Esophagus (tissue), 2 donors: ENCODE measurements at regions not wholly inside any gene's neighbourhood (a gene's known extent, or its start where the extent isn't known, plus 50 kb on each side); places are given as distances from the start of the nearest gene placed in this dataset.

Experiments
- H3K27ac ChIP-seq, 2 donors: one replicate each; pipeline ENCODE4 v1.5.1; 2013; ENCODE audit warnings: low read depth in 2 of 2, mild to moderate bottlenecking in 2 of 2, inconsistent platforms in 1 of 2, low read length in 1 of 2, moderate library complexity in 1 of 2
- H3K27me3 ChIP-seq, 2 donors: one replicate each; pipeline ENCODE4 v1.6.1; 2013; ENCODE audit warnings: low read length in 2 of 2, control low read depth in 1 of 2, mild to moderate bottlenecking in 1 of 2; ENCODE audit not compliant: insufficient read depth in 2 of 2, control insufficient read depth in 1 of 2
- H3K36me3 ChIP-seq, 2 donors: one replicate each; pipeline ENCODE4 v1.6.1; 2013; ENCODE audit warnings: low read length in 1 of 2; ENCODE audit not compliant: control insufficient read depth in 2 of 2, insufficient read depth in 2 of 2
- H3K4me1 ChIP-seq, 2 donors: one replicate each; pipeline ENCODE4 v1.6.1; 2013; ENCODE audit warnings: low read length in 1 of 2; ENCODE audit not compliant: control insufficient read depth in 2 of 2, insufficient read depth in 2 of 2
- H3K4me3 ChIP-seq, 2 donors: one replicate each; pipeline ENCODE4 v1.5.1; 2013; ENCODE audit warnings: low read length in 2 of 2, mild to moderate bottlenecking in 2 of 2, low read depth in 1 of 2, moderate library complexity in 1 of 2
- H3K9me3 ChIP-seq, 2 donors: one replicate each; pipeline ENCODE4 v1.6.1; 2013; ENCODE audit warnings: mild to moderate bottlenecking in 2 of 2, low read depth in 1 of 2, low read length in 1 of 2, moderate library complexity in 1 of 2; ENCODE audit not compliant: control insufficient read depth in 2 of 2, insufficient read depth in 1 of 2
- WGBS, 2 donors: extraction: QIAGEN DNeasy Blood & Tissue Kit; methylation state at CpG; one replicate each; pipeline ENCODE4 v1.1.7; 2013; 5-methylcytosine and 5-hydroxymethylcytosine counted together
- donor health status: healthy with polysubstance abuse.
- donor health status: Bipolar disorder and iron deficiency.

DNA sequence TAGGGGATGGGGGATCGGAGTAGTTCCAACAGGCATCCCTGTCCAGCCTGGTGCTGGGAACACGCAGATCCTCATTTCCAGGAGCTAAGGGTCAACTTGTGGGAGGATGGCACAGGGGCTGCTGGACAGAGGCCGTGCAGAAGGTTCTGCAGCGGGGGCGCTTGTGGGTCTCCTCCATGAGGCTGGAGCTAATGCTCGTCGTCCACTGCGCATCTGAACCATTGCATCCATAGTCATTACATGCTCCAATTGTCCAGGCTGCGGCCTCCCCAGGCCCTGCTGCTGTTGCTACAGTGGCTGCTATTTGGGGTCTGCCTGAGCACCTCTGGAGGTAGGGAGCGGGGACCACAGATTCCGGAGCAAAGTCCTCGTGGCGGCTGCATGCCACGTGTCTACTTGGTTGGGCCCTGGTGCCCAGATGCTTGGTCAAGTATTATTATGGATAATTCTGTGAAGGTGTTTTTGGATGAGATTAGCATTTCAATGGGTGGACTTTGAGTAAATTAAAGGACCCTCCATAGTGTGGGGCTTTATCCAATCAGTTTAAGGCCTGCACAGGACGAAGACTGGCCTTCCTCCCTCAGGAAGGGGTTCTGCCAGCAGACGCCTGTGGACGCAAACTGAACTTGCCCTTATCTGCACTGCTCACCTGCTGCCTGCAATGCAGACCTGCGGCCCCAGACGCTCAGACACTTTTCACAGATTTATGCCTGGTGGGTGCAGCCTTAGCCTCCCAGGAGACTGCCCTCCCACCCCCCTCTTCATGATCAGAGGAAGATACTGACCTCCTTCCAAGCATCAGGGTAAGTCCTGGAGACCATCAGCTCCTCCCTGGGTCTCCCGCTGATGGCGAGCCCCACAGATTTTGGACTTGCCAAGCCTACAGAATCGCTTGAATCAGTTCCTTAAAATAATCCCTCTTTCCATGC is 127.5 kb upstream of the IRX4 start:
- WGBS, 2 donors, result 85 to 91% methylated on average over 22 of the region's 22 CpGs
- Histone ChIP-seq H3K4me3 (no peak overlapping the region), H3K27ac (no peak overlapping the region), H3K36me3 (no peaks in the 10 kb centered on the region), H3K9me3 (peaks cover 0 to 3% of the 10 kb centered on the region in 2 donors), H3K27me3 (no peaks in the 10 kb centered on the region), H3K4me1 (peaks cover 3 to 6% of the 10 kb centered on the region in 2 donors)

DNA sequence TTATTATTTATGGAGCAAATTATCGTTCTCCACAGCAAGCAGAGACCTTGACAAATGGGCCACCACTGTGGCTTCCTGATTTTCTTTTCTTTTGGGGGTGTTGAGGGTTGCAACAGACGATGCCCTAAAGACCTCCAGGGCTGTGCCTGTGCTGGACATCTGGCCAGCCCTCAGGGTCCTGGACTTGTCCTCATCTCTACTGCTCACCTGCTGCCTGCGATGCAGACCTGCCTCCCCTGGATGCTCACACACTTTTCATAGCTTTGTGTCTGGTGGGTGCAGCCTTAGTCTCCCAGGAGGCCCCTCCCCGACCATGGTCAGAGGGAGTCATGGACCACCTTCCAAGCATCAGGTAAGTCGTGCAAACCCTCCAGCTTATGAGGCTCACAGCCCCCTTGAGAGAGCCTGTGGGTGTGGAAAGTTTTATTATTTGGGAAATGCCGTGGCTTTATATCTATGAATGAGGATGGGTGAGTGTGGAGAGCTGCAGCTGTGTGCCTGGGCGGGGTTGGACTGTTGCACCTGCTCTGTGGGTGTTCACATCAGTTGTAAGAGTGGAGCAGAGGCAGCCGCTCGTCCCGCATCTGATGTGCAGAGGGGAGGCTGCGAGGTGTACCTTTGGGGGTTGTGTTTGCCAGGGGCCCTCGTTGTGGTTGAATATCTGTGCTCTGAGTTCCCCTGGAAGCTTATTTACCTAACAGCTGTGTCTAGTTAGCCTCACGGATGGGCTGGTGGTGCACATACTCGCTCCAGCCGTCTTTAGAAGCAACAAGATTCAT is 126.3 kb upstream of the IRX4 start:
- H3K27me3 ChIP-seq, result no peaks in the 10 kb centered on the region
- H3K27ac ChIP-seq, result no peak overlapping the region
- H3K4me3 ChIP-seq, result no peak overlapping the region
- peaks cover 0 to 3% of the 10 kb centered on the region in 2 donors for H3K9me3 ChIP-seq
- H3K36me3 ChIP-seq, result no peaks in the 10 kb centered on the region
- WGBS, 2 donors, result 71 to 74% methylated on average over 15 of the region's 15 CpGs
- H3K4me1 ChIP-seq, result peaks cover 3 to 6% of the 10 kb centered on the region in 2 donors

DNA sequence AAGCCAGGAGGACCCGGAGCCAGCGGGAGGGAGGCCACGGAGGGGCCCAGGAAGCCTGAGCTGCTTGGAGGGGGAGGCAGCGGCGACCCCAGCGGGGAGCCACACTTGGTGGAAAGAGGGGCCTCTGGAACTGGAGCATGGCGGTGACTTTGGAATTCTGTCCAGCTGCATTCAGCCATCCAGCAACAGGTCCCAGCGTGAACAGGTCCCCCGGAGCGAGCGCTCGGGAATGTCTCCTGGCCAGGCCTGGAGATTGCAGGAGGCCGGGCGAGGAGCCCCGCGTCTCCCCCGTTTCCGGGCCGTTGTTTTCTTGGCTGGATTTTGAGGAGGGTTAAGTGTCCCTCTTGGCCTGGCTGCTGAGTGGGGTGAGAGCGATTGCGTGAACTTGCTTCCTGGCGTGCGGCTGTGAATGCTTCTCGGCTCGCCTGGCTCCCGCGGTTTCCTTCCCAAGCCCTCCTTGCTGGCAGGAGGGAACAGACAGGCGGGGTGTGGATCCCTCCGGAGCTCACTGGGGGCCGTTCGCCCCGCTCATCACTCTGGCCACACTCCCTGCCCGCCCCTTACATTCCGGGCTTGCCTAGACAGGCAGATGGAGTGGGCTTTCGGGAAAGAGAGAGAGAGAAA is 125.3 kb upstream of the IRX4 start:
- H3K27ac ChIP-seq, result no peak overlapping the region

DNA sequence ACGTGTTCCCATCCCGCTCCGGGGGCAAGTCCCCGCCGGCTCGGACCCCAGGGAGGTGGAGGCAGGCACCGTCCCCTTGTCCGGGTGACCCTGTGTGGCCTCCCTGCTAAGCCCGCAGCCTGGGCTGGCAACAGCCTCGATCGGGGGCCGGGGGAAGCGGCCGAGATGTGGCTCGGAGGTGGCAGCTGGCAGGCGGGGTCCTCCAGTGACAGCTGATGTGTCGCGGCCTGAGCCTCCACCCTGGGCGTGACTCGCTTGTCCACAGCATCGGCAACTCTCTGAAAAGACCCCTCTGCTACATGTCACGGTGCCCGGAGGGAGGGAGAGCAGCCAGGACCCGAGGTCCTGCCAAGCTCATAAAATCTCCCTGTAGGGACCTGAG is 124.8 kb upstream of the IRX4 start:
- no peak overlapping the region for H3K4me3 ChIP-seq

More for the DNA sequence above, 125.3 kb upstream of the IRX4 start:
- H3K27me3 ChIP-seq, result no peaks in the 10 kb centered on the region
- H3K4me3 ChIP-seq, result peak overlapping the region in 1 of 2 donors; percentile 3
- H3K36me3 ChIP-seq, result no peaks in the 10 kb centered on the region
- peaks cover 0 to 3% of the 10 kb centered on the region in 2 donors for H3K9me3 ChIP-seq
- H3K4me1 ChIP-seq, result peaks cover 2 to 6% of the 10 kb centered on the region in 2 donors
- WGBS, 2 donors, result 20 to 31% methylated on average over 35 of the region's 35 CpGs

DNA sequence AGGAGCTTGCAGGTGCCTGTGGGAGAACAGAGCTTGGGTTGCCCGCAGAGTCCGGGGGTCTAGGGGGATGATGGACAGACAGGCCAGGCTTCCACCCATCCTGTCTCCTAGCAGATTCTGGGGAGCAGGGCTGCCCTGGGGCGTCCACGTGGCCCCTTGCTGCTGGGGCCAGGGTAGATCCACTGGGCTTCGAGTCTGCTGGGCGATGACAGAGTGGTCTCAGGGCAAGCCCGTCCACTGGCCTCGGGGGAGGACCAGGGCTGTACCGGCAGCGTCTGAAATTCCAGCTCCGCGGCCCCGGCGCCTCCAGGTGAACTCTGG is 124.2 kb upstream of the IRX4 start:
- Histone ChIP-seq H3K4me1 (peaks cover 0 to 5% of the 10 kb centered on the region in 2 donors), H3K27me3 (no peaks in the 10 kb centered on the region), H3K9me3 (peaks cover 0 to 3% of the 10 kb centered on the region in 2 donors), H3K36me3 (no peaks in the 10 kb centered on the region), H3K4me3 (no peak overlapping the region), H3K27ac (no peak overlapping the region)
- WGBS, 2 donors, result 93 to 94% methylated on average over 14 of the region's 14 CpGs

More for the DNA sequence above, 124.8 kb upstream of the IRX4 start:
- peaks cover 0 to 3% of the 10 kb centered on the region in 2 donors for H3K9me3 ChIP-seq
- H3K36me3 ChIP-seq, result no peaks in the 10 kb centered on the region
- 76 to 78% methylated on average over 24 of the region's 24 CpGs for WGBS, 2 donors
- H3K4me1 ChIP-seq, result peaks cover 0 to 6% of the 10 kb centered on the region in 2 donors
- no peak overlapping the region for H3K27ac ChIP-seq
- H3K27me3 ChIP-seq, result no peaks in the 10 kb centered on the region

DNA sequence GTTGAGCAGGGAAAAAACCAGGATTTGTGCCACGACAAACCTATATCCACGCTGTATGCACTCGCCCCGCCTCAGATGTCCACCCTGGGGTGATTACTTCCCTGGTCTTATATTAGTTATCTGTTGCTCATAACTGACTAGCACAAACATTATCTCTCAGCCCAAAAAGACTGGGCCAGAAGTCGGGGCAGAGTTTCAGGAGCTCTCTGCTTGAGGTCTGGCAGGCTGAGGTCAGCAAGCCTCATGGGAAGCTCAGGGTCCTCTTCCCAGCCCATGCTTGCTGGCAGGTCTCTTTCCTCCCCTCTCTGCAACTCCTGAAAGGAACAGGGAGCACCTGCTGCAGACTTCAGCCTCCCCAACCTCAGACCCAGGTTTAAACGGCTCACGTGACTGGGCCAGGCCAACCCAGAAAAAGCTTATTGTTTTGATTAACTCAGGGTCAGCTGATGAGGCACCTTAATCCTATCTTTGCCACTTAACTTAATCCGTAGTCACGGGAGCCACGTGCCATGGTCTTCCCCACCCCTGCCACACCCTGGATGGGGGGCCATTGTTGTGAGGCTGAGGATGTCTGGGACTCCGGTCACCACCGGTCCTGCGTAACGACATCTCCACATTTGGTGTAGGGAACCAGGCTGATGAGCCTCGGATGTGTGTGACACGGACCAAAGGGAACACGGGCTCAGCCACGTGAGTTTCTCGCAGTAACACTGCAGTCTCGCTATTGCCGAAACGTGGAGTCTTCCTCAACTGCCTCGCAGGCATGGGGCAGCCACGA is 123.7 kb upstream of the IRX4 start:
- H3K4me3 ChIP-seq, result no peak overlapping the region
- 85 to 89% methylated on average over 24 of the region's 24 CpGs for WGBS, 2 donors
- peaks cover 0 to 3% of the 10 kb centered on the region in 2 donors for H3K9me3 ChIP-seq
- H3K4me1 ChIP-seq, result no peaks in the 10 kb centered on the region
- H3K27ac ChIP-seq, result no peak overlapping the region
- no peaks in the 10 kb centered on the region for H3K27me3 ChIP-seq
- no peaks in the 10 kb centered on the region for H3K36me3 ChIP-seq

DNA sequence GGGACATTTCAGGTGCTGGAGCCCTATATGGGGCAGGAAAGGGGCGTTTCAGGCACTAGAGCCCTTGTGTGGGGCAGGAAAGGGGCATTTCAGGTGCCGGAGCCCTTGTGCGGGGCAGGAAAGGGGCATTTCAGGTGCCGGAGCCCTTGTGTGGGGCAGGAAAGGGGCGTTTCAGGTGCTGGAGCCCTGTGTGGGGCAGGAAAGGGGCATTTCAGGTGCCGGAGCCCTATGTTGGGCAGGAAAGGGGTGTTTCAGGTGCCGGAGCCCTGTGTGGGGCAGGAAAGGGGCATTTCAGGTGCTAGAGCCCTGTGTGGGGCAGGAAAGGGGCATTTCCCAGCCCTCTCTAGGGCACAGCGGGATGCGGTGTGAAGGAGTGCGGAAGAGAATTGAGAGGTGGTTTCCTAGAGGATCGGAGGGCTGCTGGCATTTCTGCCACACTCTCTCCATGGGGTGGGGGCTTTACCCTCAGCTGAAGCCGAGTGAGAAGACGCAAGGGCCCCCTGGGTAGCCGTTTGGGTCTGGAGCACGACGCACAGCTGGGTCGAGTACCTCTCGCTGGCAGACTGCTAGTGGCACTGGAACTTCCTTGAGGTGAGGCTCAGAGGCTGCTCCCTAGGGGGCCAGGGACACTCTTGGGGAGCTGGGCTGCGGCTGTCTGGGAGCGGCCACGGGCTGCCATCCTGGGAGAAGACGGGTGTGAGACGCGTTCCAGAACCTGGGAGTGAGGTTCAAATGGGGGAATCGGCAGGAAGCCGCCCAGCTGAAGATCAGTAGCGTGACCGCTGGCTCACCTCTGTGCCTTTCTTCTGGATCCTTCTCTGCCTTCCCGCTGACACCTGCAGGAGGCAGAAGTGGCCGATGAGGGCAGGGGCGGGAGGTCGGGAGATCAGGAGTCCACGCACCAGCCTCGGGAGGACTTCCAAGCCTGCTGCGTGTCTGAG is 122.6 kb upstream of the IRX4 start:
- Histone ChIP-seq H3K27me3 (no peaks in the 10 kb centered on the region), H3K4me1 (no peaks in the 10 kb centered on the region), H3K9me3 (peaks cover 0 to 7% of the 10 kb centered on the region in 2 donors), H3K27ac (no peak overlapping the region), H3K36me3 (no peaks in the 10 kb centered on the region), H3K4me3 (no peak overlapping the region)
- WGBS, 2 donors, result 80 to 83% methylated on average over 35 of the region's 35 CpGs

DNA sequence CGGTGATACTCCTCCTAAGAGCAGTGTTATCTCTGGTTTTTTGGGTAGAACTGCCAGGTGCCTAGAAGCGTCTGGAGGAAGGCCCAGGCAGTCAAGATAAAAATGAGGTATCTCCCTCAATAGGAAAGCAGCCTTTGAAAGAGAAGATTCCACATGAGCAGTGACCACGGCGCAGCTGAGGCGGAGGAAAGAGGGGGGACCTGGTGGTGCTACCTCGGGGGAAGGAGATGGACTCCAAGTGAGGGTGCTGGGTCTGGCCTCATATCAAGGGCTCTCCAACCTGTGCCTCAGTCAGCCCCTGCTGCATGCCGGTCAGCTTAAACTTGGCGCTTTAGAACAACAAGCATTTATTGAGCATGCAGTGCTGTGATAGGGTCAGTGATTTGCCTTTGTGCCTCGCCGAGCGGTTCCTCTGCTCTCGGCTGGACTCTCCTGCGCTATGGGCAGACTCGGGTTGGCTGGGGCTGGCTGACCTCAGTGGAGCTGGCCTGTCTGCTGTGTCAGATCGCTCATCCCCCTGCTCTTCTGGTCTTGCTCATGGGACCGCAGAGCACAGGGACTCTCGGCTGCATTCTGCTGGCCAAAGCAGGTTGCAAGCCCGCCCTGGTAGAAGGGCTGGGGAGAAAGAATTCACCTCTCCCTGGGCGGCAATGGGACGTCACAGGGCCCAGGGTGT is 121.1 kb upstream of the IRX4 start:
- WGBS, 2 donors, result 85 to 87% methylated on average over 20 of the region's 20 CpGs
- Histone ChIP-seq H3K4me1 (no peaks in the 10 kb centered on the region), H3K27me3 (no peaks in the 10 kb centered on the region), H3K36me3 (no peaks in the 10 kb centered on the region), H3K9me3 (peaks cover 0 to 8% of the 10 kb centered on the region in 2 donors), H3K4me3 (no peak overlapping the region), H3K27ac (no peak overlapping the region)
